ENCODE measurements at regions not wholly inside any gene's neighbourhood (a gene's known extent, or its start where the extent isn't known, plus 50 kb on each side); places are given as distances from the start of the nearest gene placed in this dataset.
A peak's percentile ranks its signal among the peaks of the same experiment; 100 is the strongest.

GRCh38 chr2:128494640-128495321, 176.1 kb upstream of the HS6ST1 start:
- H3K9ac ChIP-seq = no peak overlapping the region
- H3K27me3 ChIP-seq (ENCODE audit: insufficient read depth) = no peaks in the 10 kb centered on the region
- H3K4me1 ChIP-seq (ENCODE audit: control insufficient read depth in 1 of 2, insufficient read depth in 2 of 2, low read depth in 1 of 2, low read length in 1 of 2) = peaks cover 0 to 16% of the 10 kb centered on the region in 2 experiments; a peak in 1 of 4 replicates
- H3K4me3 ChIP-seq (ENCODE audit: low read depth in 2 of 2, low read length in 1 of 2) = no peak overlapping the region
- H3K9me2 ChIP-seq = no peaks in the 10 kb centered on the region
- H3K9me3 ChIP-seq = no peaks in the 10 kb centered on the region
- CTCF ChIA-PET = no interaction called here
- TF ChIP-seq ELF1 (IDR thresholded peaks at IDR 0.05) = no peak
- TF ChIP-seq RXRA (IDR thresholded peaks at IDR 0.05; ENCODE audit: borderline replicate concordance, low read depth) = no peak
- no peak for TF ChIP-seq FOSL2 (IDR thresholded peaks at IDR 0.05; ENCODE audit: borderline replicate concordance, low read depth)
- no peak for TF ChIP-seq EZH2phosphoT487 (IDR thresholded peaks at IDR 0.05; ENCODE audit: borderline replicate concordance, low read depth)
- no peak for TF ChIP-seq GABPA (IDR thresholded peaks at IDR 0.05; ENCODE audit: low read depth)
- TF ChIP-seq NRF1 (IDR thresholded peaks at IDR 0.05; ENCODE audit: low read depth, low read length) = no peak
- TF ChIP-seq, protein P1, sequence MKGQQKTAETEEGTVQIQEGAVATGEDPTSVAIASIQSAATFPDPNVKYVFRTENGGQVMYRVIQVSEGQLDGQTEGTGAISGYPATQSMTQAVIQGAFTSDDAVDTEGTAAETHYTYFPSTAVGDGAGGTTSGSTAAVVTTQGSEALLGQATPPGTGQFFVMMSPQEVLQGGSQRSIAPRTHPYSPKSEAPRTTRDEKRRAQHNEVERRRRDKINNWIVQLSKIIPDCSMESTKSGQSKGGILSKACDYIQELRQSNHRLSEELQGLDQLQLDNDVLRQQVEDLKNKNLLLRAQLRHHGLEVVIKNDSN (IDR thresholded peaks at IDR 0.05; ENCODE audit: borderline replicate concordance, low read depth) = no peak
- TF ChIP-seq CTCF (IDR thresholded peaks at IDR 0.05) = no peak
- TF ChIP-seq MEF2A (IDR thresholded peaks at IDR 0.05; ENCODE audit: borderline replicate concordance, low read depth) = no peak
- TF ChIP-seq YY1 (IDR thresholded peaks at IDR 0.05; ENCODE audit: low read depth) = no peak
- TF ChIP-seq, protein P2, sequence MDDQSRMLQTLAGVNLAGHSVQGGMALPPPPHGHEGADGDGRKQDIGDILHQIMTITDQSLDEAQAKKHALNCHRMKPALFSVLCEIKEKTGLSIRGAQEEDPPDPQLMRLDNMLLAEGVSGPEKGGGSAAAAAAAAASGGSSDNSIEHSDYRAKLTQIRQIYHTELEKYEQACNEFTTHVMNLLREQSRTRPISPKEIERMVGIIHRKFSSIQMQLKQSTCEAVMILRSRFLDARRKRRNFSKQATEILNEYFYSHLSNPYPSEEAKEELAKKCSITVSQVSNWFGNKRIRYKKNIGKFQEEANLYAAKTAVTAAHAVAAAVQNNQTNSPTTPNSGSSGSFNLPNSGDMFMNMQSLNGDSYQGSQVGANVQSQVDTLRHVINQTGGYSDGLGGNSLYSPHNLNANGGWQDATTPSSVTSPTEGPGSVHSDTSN (IDR thresholded peaks at IDR 0.05) = no peak
- TF ChIP-seq, protein P3, sequence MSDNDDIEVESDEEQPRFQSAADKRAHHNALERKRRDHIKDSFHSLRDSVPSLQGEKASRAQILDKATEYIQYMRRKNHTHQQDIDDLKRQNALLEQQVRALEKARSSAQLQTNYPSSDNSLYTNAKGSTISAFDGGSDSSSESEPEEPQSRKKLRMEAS (IDR thresholded peaks at IDR 0.05; ENCODE audit: low read depth) = no peak
- no peak for TF ChIP-seq JUND (IDR thresholded peaks at IDR 0.05)
- TF ChIP-seq CHD2 (IDR thresholded peaks at IDR 0.05; ENCODE audit: low read length, partially characterized antibody) = no peak
- no peak for TF ChIP-seq NFIC (IDR thresholded peaks at IDR 0.05; ENCODE audit: borderline replicate concordance)
- no peak for TF ChIP-seq RCOR1 (IDR thresholded peaks at IDR 0.05; ENCODE audit: low read length)
- DNase-seq = peak; percentile 47
- no peak overlapping the region for H2AFZ ChIP-seq (ENCODE audit: low read depth)
- H3K4me2 ChIP-seq = no peak overlapping the region
- POLR2A ChIA-PET = no interaction called here
- no peaks in the 10 kb centered on the region for H3K36me3 ChIP-seq (replicated peaks in 1 of 2; ENCODE audit: control insufficient read depth in 1 of 2, insufficient read depth in 2 of 2, low read length in 1 of 2)
- peak overlapping the region in 1 of 2 experiments; percentile 76; a peak in 2 of 4 replicates for H3K27ac ChIP-seq (ENCODE audit: low read depth in 2 of 2, low read length in 1 of 2)
- WGBS (ENCODE audit: low lambda C conversion rate) = 53% methylated on average over 13 of the region's 13 CpGs
- H3K79me2 ChIP-seq (ENCODE audit: insufficient read depth) = no peaks in the 10 kb centered on the region
- H3F3A ChIP-seq (replicated peaks; ENCODE audit: insufficient read depth) = no peaks in the 10 kb centered on the region
- no peaks in the 10 kb centered on the region for H4K20me1 ChIP-seq (ENCODE audit: insufficient read depth)

All from SK-N-SH (cell line).